ENCODE measurements at regions not wholly inside any gene's neighbourhood (a gene's known extent, or its start where the extent isn't known, plus 50 kb on each side); places are given as distances from the start of the nearest gene placed in this dataset.

GRCh38 chr5:154547551-154547950 lies 69.5 kb upstream of the HAND1 start:
- no peaks in the 10 kb centered on the region for H3K36me3 Mint-ChIP-seq (ENCODE audit: low read depth)
- Histone ChIP-seq H3K4me1 (ENCODE audit: insufficient read depth) (no peaks in the 10 kb centered on the region), H4K20me1 (replicated peaks; ENCODE audit: insufficient read depth) (no peaks in the 10 kb centered on the region), H3K79me2 (replicated peaks; ENCODE audit: insufficient read depth) (no peaks in the 10 kb centered on the region), H3K4me2 (no peak overlapping the region), H3K27me3 (ENCODE audit: insufficient read depth) (no peaks in the 10 kb centered on the region), H3K36me3 (ENCODE audit: insufficient read depth) (no peaks in the 10 kb centered on the region), H2AFZ (no peak overlapping the region), H3K27ac (ENCODE audit: low read depth) (no peak overlapping the region), H3K4me3 (no peak overlapping the region), H3K9me2 (ENCODE audit: insufficient read depth) (no peaks in the 10 kb centered on the region), H3F3A (replicated peaks; ENCODE audit: low read depth) (no peaks in the 10 kb centered on the region)
- no peak for TF ChIP-seq JUNB (IDR thresholded peaks at IDR 0.05; ENCODE audit: unreplicated experiment)
- TF ChIP-seq EZH2phosphoT487 (IDR thresholded peaks at IDR 0.05; ENCODE audit: unreplicated experiment): no peak
- no peak for TF ChIP-seq NANOG (IDR thresholded peaks at IDR 0.05; ENCODE audit: borderline replicate concordance)
- TF ChIP-seq EZH2 (IDR thresholded peaks at IDR 0.05; ENCODE audit: low read depth, unreplicated experiment): no peak
- no peak for TF ChIP-seq CREB1 (CRISPR knock-in tag; IDR thresholded peaks at IDR 0.05; ENCODE audit: low read depth)
- TF ChIP-seq ZNF462 (CRISPR knock-in tag; IDR thresholded peaks at IDR 0.05): no peak
- ATAC-seq: no peak
- no peak overlapping the region for H3K27ac Mint-ChIP-seq
- peaks cover 7% of the 10 kb centered on the region for H3K27me3 Mint-ChIP-seq (ENCODE audit: insufficient read depth, low read depth, poor library complexity)
- no peak overlapping the region for H3K4me3 Mint-ChIP-seq
- H3K9me3 Mint-ChIP-seq: no peaks in the 10 kb centered on the region
- no peak for DNase-seq (ENCODE audit: low spot score)
- H3K4me1 Mint-ChIP-seq: no peaks in the 10 kb centered on the region

- H3K4me3 Mint-ChIP-seq: no peak overlapping the region
- H3K4me3 ChIP-seq: no peak overlapping the region
- peaks cover 1% of the 10 kb centered on the region; the same call in 1 of the 2 replicates for H3K4me1 ChIP-seq (ENCODE audit: insufficient read depth)
- peaks cover 7% of the 10 kb centered on the region for H3K27me3 Mint-ChIP-seq (ENCODE audit: insufficient read depth, low read depth, poor library complexity)
- H3K36me3 Mint-ChIP-seq (ENCODE audit: low read depth): no peaks in the 10 kb centered on the region
- H3K36me3 ChIP-seq (ENCODE audit: insufficient read depth): no peaks in the 10 kb centered on the region
- ATAC-seq (no peak), DNase-seq (ENCODE audit: low spot score) (no peak)
- H3K9me2 ChIP-seq (ENCODE audit: insufficient read depth): no peaks in the 10 kb centered on the region
- H3K4me2 ChIP-seq: no peak overlapping the region
- H3K79me2 ChIP-seq (replicated peaks; ENCODE audit: insufficient read depth): no peaks in the 10 kb centered on the region
- no peak overlapping the region for H2AFZ ChIP-seq
- no peak overlapping the region for H3K27ac Mint-ChIP-seq
- no peaks in the 10 kb centered on the region for H3F3A ChIP-seq (replicated peaks; ENCODE audit: low read depth)
- no peak overlapping the region for H3K27ac ChIP-seq (ENCODE audit: low read depth)
- H3K27me3 ChIP-seq (ENCODE audit: insufficient read depth): no peaks in the 10 kb centered on the region
- H3K9me3 Mint-ChIP-seq: no peaks in the 10 kb centered on the region
- H3K4me1 Mint-ChIP-seq: no peaks in the 10 kb centered on the region; the same call in 2 of the 3 replicates
- no peaks in the 10 kb centered on the region for H4K20me1 ChIP-seq (replicated peaks; ENCODE audit: insufficient read depth)
- no peak for TF ChIP-seq POLR2AphosphoS5 (IDR thresholded peaks at IDR 0.05; ENCODE audit: low read depth)
- no peak for TF ChIP-seq STAT1 (IDR thresholded peaks at IDR 0.05; ENCODE audit: unreplicated experiment)
- TF ChIP-seq ZNF462 (CRISPR knock-in tag; IDR thresholded peaks at IDR 0.05): no peak
- no peak for TF ChIP-seq EZH2phosphoT487 (IDR thresholded peaks at IDR 0.05; ENCODE audit: unreplicated experiment)
Observed at GRCh38 chr5:154546719-154547118, 68.7 kb upstream of the HAND1 start.
